ENCODE measurements at regions not wholly inside any gene's neighbourhood (a gene's known extent, or its start where the extent isn't known, plus 50 kb on each side); places are given as distances from the start of the nearest gene placed in this dataset.

- ChIA-PET POLR2A (no interaction called here), CTCF (interaction anchor here (1.0 kb wide), 1 partner anchor 11 kb away, joined by 3 read pairs; no protein-coding TSS in a partner anchor)
- Mint-ChIP-seq H3K4me3 (no peak overlapping the region), H3K4me1 (ENCODE audit: low read depth) (no peaks in the 10 kb centered on the region), H3K9me3 (no peaks in the 10 kb centered on the region), H3K27ac (no peak overlapping the region), H3K27me3 (no peaks in the 10 kb centered on the region), H3K36me3 (ENCODE audit: low read depth) (no peaks in the 10 kb centered on the region)
- Histone ChIP-seq H3K36me3 (ENCODE audit: insufficient read depth, low read length) (no peaks in the 10 kb centered on the region), H3K4me1 (ENCODE audit: insufficient read depth, low read length) (no peaks in the 10 kb centered on the region), H3K27me3 (ENCODE audit: control insufficient read depth in 1 of 2, insufficient read depth in 2 of 2, low read length in 2 of 2) (no peaks in the 10 kb centered on the region), H3K9me3 (ENCODE audit: control insufficient read depth in 1 of 2, insufficient read depth in 1 of 2, low read length in 2 of 2) (no peaks in the 10 kb centered on the region), H3K4me3 (ENCODE audit: low read length) (no peak overlapping the region), H3K27ac (ENCODE audit: low read depth in 1 of 2, low read length in 2 of 2) (no peak overlapping the region)
- ATAC-seq (ENCODE audit: poor library complexity) (no peak), DNase-seq (no peak)
- intact Hi-C loops (cut with DNase I, micrococcal nuclease), result no loop called here
- no peak for TF ChIP-seq CTCF (IDR thresholded peaks at IDR 0.05)
These were observed 139.2 kb downstream of the LINC00632 start for GRCh38 chrX:140848800-140849199.

DNA sequence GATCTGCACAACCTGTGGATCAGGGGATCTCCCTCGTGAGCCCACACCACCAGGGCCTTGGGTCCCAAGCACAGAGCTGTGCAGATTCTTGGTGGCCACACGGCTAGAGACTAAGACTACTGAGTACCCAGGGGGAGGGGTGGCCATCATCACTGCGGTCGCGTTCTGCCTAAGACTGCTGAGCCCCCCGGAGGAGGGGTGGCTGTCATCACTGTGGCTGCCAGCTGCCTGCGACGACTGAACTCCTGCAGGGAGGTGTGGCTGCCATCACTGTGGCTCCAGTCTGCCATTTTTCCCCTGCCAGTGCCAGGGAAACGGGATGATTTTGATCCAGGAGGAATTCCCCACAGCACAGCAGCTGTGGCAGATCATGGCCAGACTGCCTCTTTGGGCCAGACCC lies 141.7 kb upstream of the SPANXB1 start:
- ChIA-PET POLR2A (no interaction called here), CTCF (interaction anchor here (1.0 kb wide), 1 partner anchor 12 kb away, joined by 3 read pairs; no protein-coding TSS in a partner anchor)
- no peaks in the 10 kb centered on the region for H3K9me3 Mint-ChIP-seq
- H3K4me1 Mint-ChIP-seq (ENCODE audit: low read depth), result no peaks in the 10 kb centered on the region
- Histone ChIP-seq H3K27ac (ENCODE audit: low read depth in 1 of 2, low read length in 2 of 2) (no peak overlapping the region), H3K27me3 (ENCODE audit: control insufficient read depth in 1 of 2, insufficient read depth in 2 of 2, low read length in 2 of 2) (no peaks in the 10 kb centered on the region), H3K4me3 (ENCODE audit: low read length) (no peak overlapping the region), H3K4me1 (ENCODE audit: insufficient read depth, low read length) (no peaks in the 10 kb centered on the region), H3K9me3 (ENCODE audit: control insufficient read depth in 1 of 2, insufficient read depth in 1 of 2, low read length in 2 of 2) (peaks cover 0 to 7% of the 10 kb centered on the region in 2 experiments), H3K36me3 (ENCODE audit: insufficient read depth, low read length) (no peaks in the 10 kb centered on the region)
- no peak overlapping the region for H3K27ac Mint-ChIP-seq
- H3K4me3 Mint-ChIP-seq, result no peak overlapping the region
- H3K27me3 Mint-ChIP-seq, result no peaks in the 10 kb centered on the region
- DNase-seq (no peak), ATAC-seq (ENCODE audit: poor library complexity) (no peak)
- TF ChIP-seq CTCF (IDR thresholded peaks at IDR 0.05), result no peak
- no peaks in the 10 kb centered on the region for H3K36me3 Mint-ChIP-seq (ENCODE audit: low read depth)
- intact Hi-C loops (cut with DNase I, micrococcal nuclease), result no loop called here

DNA sequence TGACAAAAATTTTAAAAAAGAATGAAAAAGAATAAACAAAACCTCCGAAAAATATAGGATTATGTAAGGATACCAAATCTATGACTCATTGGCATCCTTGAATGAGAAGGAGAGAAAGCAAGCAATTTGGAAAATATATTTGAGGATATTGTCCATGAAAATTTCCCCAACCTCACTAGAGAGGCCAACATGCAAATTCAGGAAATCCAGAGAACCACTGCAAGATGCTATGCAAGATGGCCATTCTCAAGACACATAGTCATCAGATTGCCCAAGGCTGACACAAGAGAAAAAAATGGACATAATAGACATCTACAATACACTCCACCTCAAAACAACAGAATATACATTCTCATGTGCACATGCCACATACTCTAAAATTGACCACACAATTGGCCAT lies 135.9 kb upstream of the SPANXB1 start:
- H3K4me3 Mint-ChIP-seq, result no peak overlapping the region
- DNase-seq, result no peak
- no peaks in the 10 kb centered on the region for H3K4me1 Mint-ChIP-seq (ENCODE audit: low read depth)
- no peaks in the 10 kb centered on the region for H3K36me3 ChIP-seq (ENCODE audit: insufficient read depth, low read length)
- H3K27ac Mint-ChIP-seq, result no peak overlapping the region
- ChIA-PET POLR2A (no interaction called here), CTCF (no interaction called here)
- no peak overlapping the region for H3K4me3 ChIP-seq (ENCODE audit: low read length)
- no peak overlapping the region for H3K27ac ChIP-seq (ENCODE audit: low read depth in 1 of 2, low read length in 2 of 2)
- ATAC-seq (ENCODE audit: poor library complexity), result no peak
- no peaks in the 10 kb centered on the region for H3K27me3 ChIP-seq (ENCODE audit: control insufficient read depth in 1 of 2, insufficient read depth in 2 of 2, low read length in 2 of 2)
- H3K9me3 Mint-ChIP-seq, result peaks cover 3% of the 10 kb centered on the region
- H3K9me3 ChIP-seq (ENCODE audit: control insufficient read depth in 1 of 2, insufficient read depth in 1 of 2, low read length in 2 of 2), result peaks cover 0 to 7% of the 10 kb centered on the region in 2 experiments
- intact Hi-C loops (cut with DNase I, micrococcal nuclease), result no loop called here
- no peak for TF ChIP-seq CTCF (IDR thresholded peaks at IDR 0.05)
- no peaks in the 10 kb centered on the region for H3K27me3 Mint-ChIP-seq
- H3K36me3 Mint-ChIP-seq (ENCODE audit: low read depth), result no peaks in the 10 kb centered on the region
- no peaks in the 10 kb centered on the region for H3K4me1 ChIP-seq (ENCODE audit: insufficient read depth, low read length)

Measured in CD4-positive, alpha-beta T cell (primary cell).